HUES48 (cell line): ENCODE measurements at regions not wholly inside any gene's neighbourhood (a gene's known extent, or its start where the extent isn't known, plus 50 kb on each side); places are given as distances from the start of the nearest gene placed in this dataset.

Experiments used
- H3K27ac ChIP-seq: one replicate; pipeline ENCODE4 v1.7.0; 2013; ENCODE audit warnings: low read depth, low read length, inconsistent platforms
- H3K27me3 ChIP-seq: 2 replicates; pipeline ENCODE4 v1.6.1; 2013; ENCODE audit warnings: mild to moderate bottlenecking, low read length; ENCODE audit not compliant: control insufficient read depth, insufficient read depth
- H3K36me3 ChIP-seq: 2 replicates; pipeline ENCODE4 v1.6.1; 2013; ENCODE audit warnings: low read length; ENCODE audit not compliant: control insufficient read depth, insufficient read depth
- H3K4me1 ChIP-seq: 2 replicates; pipeline ENCODE4 v1.6.1; 2013; ENCODE audit warnings: mild to moderate bottlenecking, low read length; ENCODE audit not compliant: control insufficient read depth, insufficient read depth
- H3K4me3 ChIP-seq: 2 replicates; pipeline ENCODE4 v1.5.1; 2013; ENCODE audit warnings: mild to moderate bottlenecking, low read depth, low read length
- H3K9ac ChIP-seq: 2 replicates; pipeline ENCODE4 v1.6.1; 2013; ENCODE audit warnings: mild to moderate bottlenecking, low read depth, low read length, moderate library complexity
- H3K9me3 ChIP-seq: 2 replicates; pipeline ENCODE4 v1.6.1; 2013; ENCODE audit warnings: low read length; ENCODE audit not compliant: control insufficient read depth, insufficient read depth

- Histone ChIP-seq H3K9ac (no peak overlapping the region), H3K27me3 (no peaks in the 10 kb centered on the region), H3K4me3 (no peak overlapping the region), H3K27ac (no peak overlapping the region), H3K9me3 (no peaks in the 10 kb centered on the region), H3K36me3 (no peaks in the 10 kb centered on the region), H3K4me1 (no peaks in the 10 kb centered on the region; the same call in 1 of the 2 replicates)
These were observed 559.7 kb upstream of the FAT1 start for GRCh38 chr4:187283201-187283955.

- Histone ChIP-seq H3K9me3 (no peaks in the 10 kb centered on the region), H3K4me3 (no peak overlapping the region), H3K4me1 (no peaks in the 10 kb centered on the region; the same call in 1 of the 2 replicates), H3K9ac (no peak overlapping the region), H3K27me3 (no peaks in the 10 kb centered on the region), H3K36me3 (no peaks in the 10 kb centered on the region), H3K27ac (no peak overlapping the region)
These were observed 562.9 kb upstream of the FAT1 start for GRCh38 chr4:187286525-187286924.

- no peak overlapping the region for H3K4me3 ChIP-seq
- no peak overlapping the region for H3K9ac ChIP-seq
- H3K9me3 ChIP-seq, result no peaks in the 10 kb centered on the region
- H3K36me3 ChIP-seq, result no peaks in the 10 kb centered on the region
- H3K27ac ChIP-seq, result no peak overlapping the region
- no peaks in the 10 kb centered on the region for H3K27me3 ChIP-seq
- no peaks in the 10 kb centered on the region; the same call in 1 of the 2 replicates for H3K4me1 ChIP-seq
These were observed 565.7 kb upstream of the FAT1 start for GRCh38 chr4:187289371-187289770.

GRCh38 chr4:187294861-187295260 is 571.2 kb upstream of the FAT1 start:
- Histone ChIP-seq H3K36me3 (no peaks in the 10 kb centered on the region), H3K27ac (no peak overlapping the region), H3K9ac (no peak overlapping the region), H3K4me3 (no peak overlapping the region), H3K9me3 (peaks cover 4% of the 10 kb centered on the region; the same call in 1 of the 2 replicates), H3K4me1 (no peaks in the 10 kb centered on the region), H3K27me3 (no peaks in the 10 kb centered on the region)

- Histone ChIP-seq H3K27ac (no peak overlapping the region), H3K4me1 (no peaks in the 10 kb centered on the region), H3K36me3 (no peaks in the 10 kb centered on the region), H3K4me3 (no peak overlapping the region), H3K27me3 (no peaks in the 10 kb centered on the region), H3K9ac (no peak overlapping the region), H3K9me3 (0 out of 2 replicates have a peak, but pooled peaks cover 2% of the 10 kb centered on the region)
These were observed 578.3 kb upstream of the FAT1 start for GRCh38 chr4:187301923-187302322.

GRCh38 chr4:187302457-187303150 is 578.9 kb upstream of the FAT1 start:
- H3K36me3 ChIP-seq, result no peaks in the 10 kb centered on the region
- H3K27me3 ChIP-seq, result no peaks in the 10 kb centered on the region
- no peak overlapping the region for H3K4me3 ChIP-seq
- H3K9me3 ChIP-seq, result 0 out of 2 replicates have a peak, but pooled peaks cover 2% of the 10 kb centered on the region
- H3K4me1 ChIP-seq, result no peaks in the 10 kb centered on the region
- H3K9ac ChIP-seq, result no peak overlapping the region
- no peak overlapping the region for H3K27ac ChIP-seq

GRCh38 chr4:187304133-187304532 is 580.5 kb upstream of the FAT1 start:
- Histone ChIP-seq H3K36me3 (no peaks in the 10 kb centered on the region), H3K27ac (no peak overlapping the region), H3K9me3 (no peaks in the 10 kb centered on the region), H3K27me3 (no peaks in the 10 kb centered on the region), H3K4me1 (no peaks in the 10 kb centered on the region), H3K9ac (no peak overlapping the region), H3K4me3 (no peak overlapping the region)

- no peaks in the 10 kb centered on the region for H3K36me3 ChIP-seq
- H3K4me1 ChIP-seq, result no peaks in the 10 kb centered on the region
- H3K4me3 ChIP-seq, result no peak overlapping the region
- no peaks in the 10 kb centered on the region for H3K27me3 ChIP-seq
- H3K27ac ChIP-seq, result no peak overlapping the region
- H3K9me3 ChIP-seq, result no peaks in the 10 kb centered on the region
- H3K9ac ChIP-seq, result no peak overlapping the region
These were observed 583.5 kb upstream of the FAT1 start for GRCh38 chr4:187307131-187307530.

- no peaks in the 10 kb centered on the region for H3K9me3 ChIP-seq
- no peaks in the 10 kb centered on the region for H3K36me3 ChIP-seq
- H3K4me1 ChIP-seq, result no peaks in the 10 kb centered on the region
- no peak overlapping the region for H3K27ac ChIP-seq
- H3K27me3 ChIP-seq, result no peaks in the 10 kb centered on the region
- no peak overlapping the region for H3K4me3 ChIP-seq
- H3K9ac ChIP-seq, result no peak overlapping the region
These were observed 585.8 kb upstream of the FAT1 start for GRCh38 chr4:187309456-187309855.

- Histone ChIP-seq H3K4me3 (no peak overlapping the region), H3K4me1 (no peaks in the 10 kb centered on the region), H3K36me3 (no peaks in the 10 kb centered on the region), H3K9ac (no peak overlapping the region), H3K27ac (no peak overlapping the region), H3K27me3 (no peaks in the 10 kb centered on the region), H3K9me3 (no peaks in the 10 kb centered on the region)
These were observed 588.6 kb upstream of the FAT1 start for GRCh38 chr4:187312299-187312698.

- no peaks in the 10 kb centered on the region for H3K36me3 ChIP-seq
- H3K9ac ChIP-seq, result no peak overlapping the region
- no peaks in the 10 kb centered on the region for H3K4me1 ChIP-seq
- no peaks in the 10 kb centered on the region for H3K27me3 ChIP-seq
- no peak overlapping the region for H3K27ac ChIP-seq
- no peaks in the 10 kb centered on the region for H3K9me3 ChIP-seq
- H3K4me3 ChIP-seq, result no peak overlapping the region
These were observed 594.1 kb upstream of the FAT1 start for GRCh38 chr4:187317799-187318198.
